Renal cortex interstitium (tissue), 11 donors: ENCODE measurements at regions not wholly inside any gene's neighbourhood (a gene's known extent, or its start where the extent isn't known, plus 50 kb on each side); places are given as distances from the start of the nearest gene placed in this dataset.

ENCODE experiments used
- DNase-seq, 11 donors: peaks; one replicate each; pipeline ENCODE4 v3.0.0-alpha.2; 2013; ENCODE audit warnings: low read depth in 9 of 11, low spot score in 4 of 11; ENCODE audit errors: extremely low read depth in 1 of 11

DNA sequence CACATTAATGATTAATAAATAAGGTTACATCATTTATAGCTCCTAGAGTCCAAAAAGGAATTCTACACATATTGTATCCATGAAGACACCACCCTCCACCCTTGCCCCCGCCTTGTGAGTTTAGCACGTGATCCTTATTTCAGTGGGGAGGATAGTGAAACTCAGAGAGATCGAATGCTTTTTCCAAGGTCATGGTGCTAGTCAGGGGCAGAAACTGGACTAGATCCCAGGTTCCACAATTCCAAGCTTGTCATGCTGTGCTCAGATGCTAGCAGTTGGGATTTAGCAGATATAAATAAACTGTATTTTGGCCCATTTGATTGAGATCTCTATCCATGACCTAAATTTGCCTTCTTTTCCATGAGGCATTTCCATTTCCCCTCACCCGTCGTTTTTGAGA, 227.4 kb upstream of the THRB start:
- DNase-seq, result no peak

- no peak for DNase-seq
These were observed 231.0 kb upstream of the THRB start for GRCh38 chr3:24725514-24726255.

- DNase-seq, result no peak
These were observed 231.8 kb upstream of the THRB start for GRCh38 chr3:24726423-24726822.

DNA sequence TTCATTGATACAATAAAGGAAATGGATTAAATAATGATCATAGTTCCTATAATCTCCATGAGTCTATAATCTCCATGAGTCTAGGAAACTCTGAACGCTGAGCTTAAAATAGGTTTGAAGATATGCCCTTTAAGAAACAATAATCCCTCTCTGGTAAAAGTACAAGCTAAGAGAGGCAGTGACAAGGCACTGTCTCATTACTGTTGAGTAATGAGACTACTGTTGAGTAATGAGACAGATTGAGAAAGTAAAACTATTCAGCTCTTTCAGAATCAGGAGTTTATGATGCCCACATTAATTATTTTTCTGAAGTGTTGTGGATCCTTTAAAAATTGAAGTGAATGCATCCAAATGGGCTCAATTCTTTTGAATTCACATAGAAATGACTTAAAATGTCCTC, 235.5 kb upstream of the THRB start:
- no peak for DNase-seq

DNA sequence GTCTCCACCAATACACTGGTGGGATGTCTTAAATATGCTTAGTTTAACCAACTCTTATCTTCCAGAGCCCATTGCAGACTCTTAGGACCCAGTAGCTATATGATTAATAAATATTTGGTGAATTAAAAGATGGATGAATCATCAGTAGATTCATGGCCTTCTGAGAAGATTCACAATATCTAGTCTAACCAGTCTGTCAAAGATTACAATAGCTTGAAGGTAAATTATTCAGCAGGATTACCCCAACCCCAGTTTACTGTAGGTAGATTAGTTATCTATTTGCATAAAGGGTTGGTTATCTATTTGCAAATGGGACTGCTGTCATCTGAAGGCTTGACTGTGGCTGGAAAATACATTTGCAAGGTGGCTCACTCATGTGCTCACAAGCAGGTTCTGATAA, 239.4 kb upstream of the THRB start:
- DNase-seq, result no peak

DNA sequence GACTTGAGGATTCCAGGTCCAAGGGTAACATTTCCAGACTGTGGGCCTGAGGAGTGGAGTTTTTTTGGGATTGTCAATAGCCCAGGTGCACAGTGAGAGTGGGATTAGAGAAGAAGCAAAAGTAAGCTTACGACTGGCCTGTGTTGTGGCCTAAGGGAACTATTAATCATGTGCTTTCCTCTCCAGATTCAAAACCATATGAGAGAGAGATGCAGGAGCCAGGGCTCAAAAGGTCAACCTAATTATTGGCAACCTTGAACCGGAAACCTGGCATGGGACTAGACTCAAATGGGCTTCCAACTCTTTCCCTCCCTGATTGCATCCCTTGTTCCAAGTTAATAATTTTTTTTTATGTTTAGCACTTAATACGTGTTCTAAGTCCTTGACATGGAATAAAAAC, 242.1 kb upstream of the THRB start:
- no peak for DNase-seq

- DNase-seq, result no peak
These were observed 245.7 kb upstream of the THRB start for GRCh38 chr3:24740326-24740725.

DNA sequence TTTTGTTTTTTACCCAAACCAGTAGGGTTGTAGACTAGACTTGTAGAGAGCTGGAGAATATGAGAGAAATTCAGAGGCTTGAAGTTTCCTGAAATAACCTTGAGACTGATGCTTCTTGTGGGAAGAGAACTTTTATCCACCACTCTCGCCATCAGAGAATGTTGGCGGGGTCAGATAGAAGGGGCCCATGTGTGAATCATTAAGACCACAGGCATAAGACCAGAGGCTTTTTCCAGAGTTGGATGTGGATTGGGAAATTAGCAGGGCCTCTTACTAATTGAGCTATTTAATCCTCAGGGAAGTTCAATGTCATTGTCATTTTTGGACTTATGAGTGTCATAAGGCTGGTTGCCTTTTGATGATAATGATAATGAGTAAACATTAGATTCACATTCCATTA, 246.9 kb upstream of the THRB start:
- no peak for DNase-seq

DNA sequence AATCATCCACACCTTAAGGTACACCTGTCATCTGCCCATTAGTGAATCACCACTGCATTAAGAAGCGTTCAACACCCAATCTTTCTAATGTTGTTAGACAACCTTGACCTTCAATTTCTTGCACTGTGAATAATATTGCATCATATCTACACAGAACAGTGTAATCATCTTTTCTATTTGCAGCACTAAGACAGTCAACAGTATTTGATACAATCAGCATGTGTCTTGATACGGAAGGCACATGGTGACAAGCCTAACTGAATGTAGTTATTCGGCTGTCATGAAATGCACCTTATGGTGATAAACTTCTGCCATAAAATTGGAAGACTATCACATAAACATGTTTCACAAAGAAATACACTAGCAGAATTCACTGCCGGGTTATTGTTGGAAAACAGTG, 253.9 kb upstream of the THRB start:
- DNase-seq, result no peak

GRCh38 chr3:24751020-24751419, 256.4 kb upstream of the THRB start:
- no peak for DNase-seq

DNA sequence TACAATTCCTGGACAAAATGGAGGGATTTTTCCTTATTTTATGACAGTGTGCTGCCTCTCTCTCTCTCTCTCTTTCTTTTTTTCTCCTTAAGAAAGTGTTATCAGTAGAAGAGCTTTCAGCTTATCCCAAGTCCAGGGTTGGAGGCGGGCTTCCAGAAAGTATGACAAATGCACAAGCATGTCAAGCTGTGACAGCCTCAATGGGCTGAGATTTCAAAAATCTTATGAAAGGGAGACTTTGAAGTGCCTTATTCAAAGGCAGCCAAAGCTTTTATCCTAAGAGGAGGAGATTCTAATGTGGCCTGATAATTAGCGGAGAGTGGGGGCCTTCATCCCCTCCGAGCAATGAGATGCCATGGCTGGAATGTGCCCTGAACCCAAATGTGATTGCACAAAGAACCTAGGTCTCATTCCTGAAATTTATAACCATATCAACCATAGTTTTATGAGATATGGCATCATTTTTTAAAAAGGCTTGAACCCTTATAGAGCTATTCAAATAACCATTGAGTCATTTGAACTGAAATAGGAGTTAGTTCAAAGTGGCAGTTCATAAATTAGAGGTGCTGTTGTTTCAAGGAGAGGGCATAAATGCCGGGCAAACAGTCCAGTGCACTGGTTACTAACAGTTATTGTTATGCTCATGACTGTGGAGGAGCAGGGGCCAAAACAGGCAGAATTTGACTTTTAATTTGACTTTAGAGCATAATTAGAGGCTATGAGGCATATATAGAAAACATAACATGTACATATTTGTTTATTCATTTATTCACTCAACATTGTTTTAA, 261.6 kb upstream of the THRB start:
- no peak for DNase-seq

GRCh38 chr3:24763393-24763792, 268.7 kb upstream of the THRB start:
- DNase-seq, result no peak

- peak in 3 of 11 donors; percentile 13 to 32 (median 22) for DNase-seq
These were observed 269.7 kb upstream of the THRB start for GRCh38 chr3:24764236-24764915.

GRCh38 chr3:24765399-24765798, 270.7 kb upstream of the THRB start:
- no peak for DNase-seq

GRCh38 chr3:24769918-24770317, 275.3 kb upstream of the THRB start:
- DNase-seq, result no peak

- peak; percentile 47 to 79 (median 59) for DNase-seq
These were observed 279.1 kb upstream of the THRB start for GRCh38 chr3:24773798-24774197.

GRCh38 chr3:24780991-24781390, 286.3 kb upstream of the THRB start:
- DNase-seq, result no peak

- no peak for DNase-seq
These were observed 286.8 kb upstream of the THRB start for GRCh38 chr3:24781454-24781853.

- DNase-seq, result no peak
These were observed 299.2 kb upstream of the THRB start for GRCh38 chr3:24793896-24794295.

DNA sequence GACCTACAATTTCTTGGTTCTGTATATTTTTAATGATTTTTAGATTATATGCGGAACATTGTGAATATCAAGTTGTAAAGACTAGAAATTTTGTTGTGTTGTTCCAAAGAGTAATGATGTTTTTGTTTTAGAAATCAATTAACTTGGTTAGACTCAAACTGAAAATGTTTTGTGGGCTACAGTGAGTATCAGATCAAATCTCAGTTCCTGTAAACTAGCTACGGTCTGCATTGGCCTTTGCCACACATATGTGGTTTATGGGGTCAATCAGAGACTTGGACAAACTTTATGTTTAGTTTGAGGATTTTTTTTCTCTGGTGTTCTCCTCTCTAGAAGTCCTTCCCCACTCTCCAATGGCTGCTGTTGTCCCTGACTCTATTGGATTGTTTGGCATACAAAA, 308.0 kb upstream of the THRB start:
- DNase-seq, result no peak
